IMR-90 (cell line): ENCODE measurements at regions not wholly inside any gene's neighbourhood (a gene's known extent, or its start where the extent isn't known, plus 50 kb on each side); places are given as distances from the start of the nearest gene placed in this dataset.

ENCODE experiments used
- ATAC-seq: fragments of 200-7000 bp; cut with Tn5 transposase; 2 replicates; pipeline ENCODE4 v1.9.1; 2020; ENCODE audit warnings: low read depth, mild to moderate bottlenecking, moderate library complexity
- BruUV-seq: library from RNA; stranded (reverse); fragments of 400-500 nt; replicated peaks from 2 replicates; lab custom pipeline; 2021; lab: Mats Ljungman, UMichigan
- CTCF ChIA-PET: fragments of 300-600 bp; formaldehyde crosslinking; extraction: SDS; loops from one replicate; lab custom pipeline; 2021; ENCODE audit warnings: antibody characterized with exemption; lab: Yijun Ruan, JAX
- POLR2A ChIA-PET: fragments of 300-600 bp; sonication (Branson Sonifier 250); formaldehyde crosslinking; loops from one replicate; lab custom pipeline; 2022; ENCODE audit warnings: antibody characterized with exemption; ENCODE audit not compliant: unreplicated experiment; lab: Charles Lee
- DNase-seq: peaks from one replicate; pipeline ENCODE4 v3.0.0; 2013
- H2AFZ ChIP-seq: replicated peaks from 2 replicates; pipeline ENCODE3; 2013; ENCODE audit warnings: low read length, mild to moderate bottlenecking; ENCODE audit not compliant: poor library complexity
- H2AK5ac ChIP-seq: 2 replicates; pipeline ENCODE4 v1.6.1; 2013; ENCODE audit warnings: low read depth, low read length, inconsistent platforms
- H2AK9ac ChIP-seq: replicated peaks from 2 replicates; pipeline ENCODE3; 2013; ENCODE audit warnings: mild to moderate bottlenecking, low read depth, low read length, moderate library complexity; ENCODE audit not compliant: poor library complexity
- H2BK120ac ChIP-seq: 2 replicates; pipeline ENCODE4 v1.6.1; 2013; ENCODE audit warnings: low read depth, low read length, inconsistent platforms
- H2BK15ac ChIP-seq: 3 replicates; pipeline ENCODE4 v1.6.1; 2013; ENCODE audit warnings: low read depth, low read length, inconsistent platforms
- H2BK20ac ChIP-seq: 2 replicates; pipeline ENCODE4 v1.6.1; 2013; ENCODE audit warnings: low read depth, mild to moderate bottlenecking, inconsistent platforms, low read length, moderate library complexity
- H2BK5ac ChIP-seq: 2 replicates; pipeline ENCODE4 v1.6.1; 2013; ENCODE audit warnings: mild to moderate bottlenecking, low read depth, low read length, inconsistent platforms; ENCODE audit not compliant: poor library complexity, severe bottlenecking
- H3K14ac ChIP-seq: replicated peaks from 2 replicates; pipeline ENCODE4 v1.6.1; 2013; ENCODE audit warnings: low read depth, low read length, inconsistent platforms
- H3K18ac ChIP-seq: 2 replicates; pipeline ENCODE4 v1.6.1; 2013; ENCODE audit warnings: low read depth, low read length, control low read depth
- H3K23ac ChIP-seq: 2 replicates; pipeline ENCODE4 v1.6.1; 2013; ENCODE audit warnings: low read depth, low read length, inconsistent platforms
- H3K27ac ChIP-seq: 2 replicates; pipeline ENCODE4 v1.5.1; 2013; ENCODE audit warnings: mild to moderate bottlenecking, control low read depth, low read length; ENCODE audit not compliant: insufficient read depth
- H3K27me3 ChIP-seq: 2 replicates; pipeline ENCODE4 v1.6.1; 2013; ENCODE audit warnings: low read length; ENCODE audit not compliant: control insufficient read depth, insufficient read depth
- H3K36me3 ChIP-seq: 2 replicates; pipeline ENCODE4 v1.6.1; 2013; ENCODE audit warnings: low read length, mixed read lengths; ENCODE audit not compliant: control insufficient read depth, insufficient read depth
- H3K4ac ChIP-seq: 2 replicates; pipeline ENCODE4 v1.6.1; 2013; ENCODE audit warnings: low read depth, low read length, inconsistent platforms
- H3K4me1 ChIP-seq: 2 replicates; pipeline ENCODE4 v1.6.1; 2013; ENCODE audit warnings: low read length, mixed read lengths; ENCODE audit not compliant: control insufficient read depth, insufficient read depth
- H3K4me2 ChIP-seq: 2 replicates; pipeline ENCODE4 v1.6.1; 2013; ENCODE audit warnings: low read depth, mild to moderate bottlenecking, control low read depth, low read length, moderate library complexity
- H3K4me3 ChIP-seq: 2 replicates; pipeline ENCODE4 v1.5.1; 2013; ENCODE audit warnings: low read depth, mild to moderate bottlenecking, control low read depth, low read length, moderate library complexity; ENCODE audit not compliant: insufficient read depth
- H3K56ac ChIP-seq: 2 replicates; pipeline ENCODE4 v1.6.1; 2013; ENCODE audit warnings: low read length, inconsistent platforms; ENCODE audit not compliant: insufficient read depth; ENCODE audit errors: extremely low read depth
- H3K79me1 ChIP-seq, 2 experiments: 2 replicates each; pipeline ENCODE4 v1.6.1; 2013; ENCODE audit warnings: low read length in 2 of 2, inconsistent platforms in 1 of 2, low read depth in 1 of 2
- H3K9ac ChIP-seq: 2 replicates; pipeline ENCODE4 v1.6.1; 2013; ENCODE audit warnings: low read depth, low read length, control low read depth
- H3K9me1 ChIP-seq: 2 replicates; pipeline ENCODE4 v1.6.1; 2013; ENCODE audit warnings: low read length, inconsistent platforms; ENCODE audit not compliant: insufficient read depth
- H3K9me3 ChIP-seq: 2 replicates; pipeline ENCODE4 v1.6.1; 2013; ENCODE audit warnings: low read length; ENCODE audit not compliant: control insufficient read depth, insufficient read depth
- H4K20me1 ChIP-seq: 2 replicates; pipeline ENCODE4 v1.6.1; 2013; ENCODE audit warnings: low read length, inconsistent platforms; ENCODE audit not compliant: insufficient read depth
- H4K5ac ChIP-seq: 2 replicates; pipeline ENCODE4 v1.6.1; 2013; ENCODE audit warnings: mild to moderate bottlenecking, low read depth, low read length, control low read depth
- H4K8ac ChIP-seq, 2 experiments: 2 replicates each; pipeline ENCODE4 v1.6.1; 2013; ENCODE audit warnings: low read depth in 2 of 2, low read length in 2 of 2, control low read depth in 1 of 2, inconsistent platforms in 1 of 2
- H4K91ac ChIP-seq: 2 replicates; pipeline ENCODE4 v1.6.1; 2013; ENCODE audit warnings: low read depth, low read length, inconsistent platforms; ENCODE audit not compliant: insufficient read depth
- CEBPB ChIP-seq: IDR thresholded peaks from 2 replicates; pipeline ENCODE4 v1.6.1; 2012; ENCODE audit warnings: low read depth, low read length, improper control_type of control experiment
- FOS ChIP-seq: fragments of 150-350 bp; IDR thresholded peaks from 2 replicates; pipeline ENCODE4 v1.6.1; 2016; ENCODE audit warnings: low read depth, low read length
- MAZ ChIP-seq: IDR thresholded peaks from 2 replicates; pipeline ENCODE4 v1.6.1; 2012; ENCODE audit warnings: low read depth, mild to moderate bottlenecking, low read length, improper control_type of control experiment, moderate library complexity, borderline replicate concordance
- WGBS, 2 experiments: methylation state at CpG; one replicate each; pipeline versions ENCODE4 v1.1.5 to v1.1.7; 2013; ENCODE audit warnings: missing lambda C conversion rate in 2 of 2; ENCODE audit not compliant: insufficient read length in 1 of 2; ENCODE audit errors: extremely low coverage in 2 of 2; 5-methylcytosine and 5-hydroxymethylcytosine counted together
- dilution Hi-C: fragments of 300-500 bp; cut with HindIII; formaldehyde crosslinking; loops from one replicate; pipeline ENCODE4 v1.14.3; 2018; ENCODE audit warnings: low sequenced_read_pairs; ENCODE audit not compliant: unreplicated experiment
- in situ Hi-C: fragments of 300-500 bp; cut with MboI; formaldehyde crosslinking; loops from 3 replicates; pipeline ENCODE4 v1.14.3; 2019; ENCODE audit warnings: low sequenced_read_pairs, inconsistent platforms, mixed read lengths
- intact Hi-C: fragments of 100-400 bp; cut with micrococcal nuclease; formaldehyde crosslinking; loops from 2 replicates; pipeline ENCODE4 v1.10.0; 2022

- no TSS peak for BruUV-seq
- Histone ChIP-seq H2AK9ac (no peak overlapping the region), H2BK5ac (no peak overlapping the region), H3K9me1 (no peaks in the 10 kb centered on the region), H4K8ac (no peak overlapping the region), H3K4ac (no peak overlapping the region), H4K91ac (no peak overlapping the region), H3K79me1 (no peaks in the 10 kb centered on the region), H3K4me2 (no peak overlapping the region), H3K9ac (no peak overlapping the region), H3K4me1 (no peaks in the 10 kb centered on the region), H4K5ac (no peak overlapping the region), H3K14ac (no peak overlapping the region), H3K9me3 (peaks cover 1% of the 10 kb centered on the region; the same call in 1 of the 2 replicates), H2BK15ac (no peak overlapping the region), H3K27me3 (no peaks in the 10 kb centered on the region), H2AK5ac (no peak overlapping the region), H3K27ac (no peak overlapping the region), H2BK20ac (no peak overlapping the region), H3K18ac (no peak overlapping the region), H3K23ac (no peak overlapping the region), H2AFZ (no peak overlapping the region), H3K56ac (no peak overlapping the region), H2BK120ac (no peak overlapping the region), H3K4me3 (no peak overlapping the region), H3K36me3 (no peaks in the 10 kb centered on the region), H4K20me1 (no peaks in the 10 kb centered on the region)
- in situ Hi-C loops, result no loop called here
- no CpG with 5 or more reads among the region's 2 CpGs for WGBS, 2 experiments
- TF ChIP-seq CEBPB, result peak; percentile 78
- no peak for TF ChIP-seq MAZ
- TF ChIP-seq FOS, result no peak
- intact Hi-C loops, result no loop called here
- ATAC-seq (no peak), DNase-seq (no peak)
- dilution Hi-C loops, result no loop called here
- ChIA-PET CTCF (interaction anchor here (0.6 kb wide), 1 partner anchor 594 kb away, joined by 3 read pairs; no protein-coding TSS in a partner anchor), POLR2A (no interaction called here)
Measured at GRCh38 chr4:58475097-58475496, 1364.9 kb upstream of the IGFBP7 start.
